Liver (tissue), 8 donors: ENCODE measurements at regions not wholly inside any gene's neighbourhood (a gene's known extent, or its start where the extent isn't known, plus 50 kb on each side); places are given as distances from the start of the nearest gene placed in this dataset.

Source experiments
- DNase-seq: peaks from one replicate; pipeline ENCODE4 v3.0.0-alpha.2; 2017; ENCODE audit warnings: low spot score
- H3K27ac ChIP-seq, 2 donors: one replicate each; pipeline ENCODE4 v1.7.0; 2013; ENCODE audit warnings: inconsistent platforms in 2 of 2, low read length in 2 of 2, control low read depth in 1 of 2, low read depth in 1 of 2, mild to moderate bottlenecking in 1 of 2
- H3K27me3 ChIP-seq, 4 donors: one replicate each; pipeline versions ENCODE4 v1.6.1 to v1.7.0; 2013; ENCODE audit warnings: low read length in 3 of 4, inconsistent platforms in 1 of 4, mild to moderate bottlenecking in 1 of 4, moderate library complexity in 1 of 4; ENCODE audit not compliant: control insufficient read depth in 4 of 4, insufficient read depth in 4 of 4
- H3K36me3 ChIP-seq, 4 donors: one replicate each; pipeline versions ENCODE4 v1.6.1 to v1.7.0; 2013; ENCODE audit warnings: low read length in 3 of 4, mild to moderate bottlenecking in 3 of 4, low read depth in 1 of 4, moderate library complexity in 1 of 4; ENCODE audit not compliant: control insufficient read depth in 4 of 4, insufficient read depth in 3 of 4
- H3K4me1 ChIP-seq, 4 donors: one replicate each; pipeline versions ENCODE4 v1.6.1 to v1.7.0; 2013; ENCODE audit warnings: low read length in 3 of 4, mild to moderate bottlenecking in 3 of 4, moderate library complexity in 1 of 4; ENCODE audit not compliant: control insufficient read depth in 4 of 4, insufficient read depth in 4 of 4
- H3K4me3 ChIP-seq, 3 donors: one replicate each; pipeline versions ENCODE4 v1.6.1 to v1.7.0; 2013; ENCODE audit warnings: low read length in 3 of 3, control low read depth in 1 of 3, low read depth in 1 of 3, mild to moderate bottlenecking in 1 of 3
- H3K9ac ChIP-seq, 2 donors: one replicate each; pipeline ENCODE4 v1.7.0; 2013; ENCODE audit warnings: low read length in 2 of 2, mild to moderate bottlenecking in 2 of 2, moderate library complexity in 2 of 2, control low read depth in 1 of 2, low read depth in 1 of 2
- H3K9me3 ChIP-seq, 4 donors: one replicate each; pipeline versions ENCODE4 v1.6.1 to v1.7.0; 2013; ENCODE audit warnings: low read length in 3 of 4; ENCODE audit not compliant: control insufficient read depth in 4 of 4
- ATF3 ChIP-seq: IDR thresholded peaks from 2 replicates; pipeline ENCODE4 v1.6.1; 2016; ENCODE audit warnings: antibody characterized with exemption
- CTCF ChIP-seq: fragments of 150-350 bp; IDR thresholded peaks from 2 replicates; pipeline ENCODE4 v1.5.1; 2017; ENCODE audit warnings: improper control_type of control experiment, low read depth, low read length; ENCODE audit not compliant: missing input control
- EGR1 ChIP-seq, 2 donors: IDR thresholded peaks; 2 replicates each; pipeline ENCODE4 v1.6.1; 2016 to 2018; ENCODE audit warnings: antibody characterized with exemption in 2 of 2, low read depth in 2 of 2
- FOXA1 ChIP-seq: IDR thresholded peaks from 2 replicates; pipeline ENCODE4 v1.6.1; 2016; ENCODE audit warnings: antibody characterized with exemption
- FOXA2 ChIP-seq: IDR thresholded peaks from 2 replicates; pipeline ENCODE4 v1.6.1; 2016; ENCODE audit warnings: antibody characterized with exemption
- GABPA ChIP-seq, 2 donors: IDR thresholded peaks in 1 of 2; conservative IDR thresholded peaks in 1 of 2; 2 replicates each; pipeline ENCODE4 v1.6.1; 2016; ENCODE audit warnings: antibody characterized with exemption in 2 of 2, mild to moderate bottlenecking in 1 of 2, moderate library complexity in 1 of 2
- HNF4A ChIP-seq, 2 donors: conservative IDR thresholded peaks; 2 replicates each; pipeline ENCODE4 v1.6.1; 2016; ENCODE audit warnings: antibody characterized with exemption in 2 of 2, mild to moderate bottlenecking in 2 of 2
- HNF4G ChIP-seq: IDR thresholded peaks from 2 replicates; pipeline ENCODE4 v1.6.1; 2016; ENCODE audit warnings: antibody characterized with exemption
- JUND ChIP-seq, 2 donors: IDR thresholded peaks; 2 replicates each; pipeline ENCODE4 v1.6.1; 2016; ENCODE audit warnings: antibody characterized with exemption in 2 of 2
- MAX ChIP-seq: IDR thresholded peaks from 2 replicates; pipeline ENCODE4 v1.6.1; 2016; ENCODE audit warnings: antibody characterized with exemption
- NR2F2 ChIP-seq: IDR thresholded peaks from 2 replicates; pipeline ENCODE4 v1.6.1; 2016; ENCODE audit warnings: antibody characterized with exemption
- RAD21 ChIP-seq, 2 donors: IDR thresholded peaks; 2 replicates each; pipeline ENCODE4 v1.6.1; 2016; ENCODE audit warnings: antibody characterized with exemption in 2 of 2, mild to moderate bottlenecking in 2 of 2
- REST ChIP-seq: IDR thresholded peaks from 2 replicates; pipeline ENCODE4 v1.6.1; 2016; ENCODE audit warnings: antibody characterized with exemption, mild to moderate bottlenecking
- RXRA ChIP-seq, 2 donors: IDR thresholded peaks; 2 replicates each; pipeline ENCODE4 v1.6.1; 2017 to 2018; ENCODE audit warnings: antibody characterized with exemption in 2 of 2, mild to moderate bottlenecking in 1 of 2
- SP1 ChIP-seq: IDR thresholded peaks from 2 replicates; pipeline ENCODE4 v1.6.1; 2018; ENCODE audit warnings: antibody characterized with exemption, mild to moderate bottlenecking
- TAF1 ChIP-seq: conservative IDR thresholded peaks from 2 replicates; pipeline ENCODE4 v1.6.1; 2016; ENCODE audit warnings: antibody characterized with exemption, mild to moderate bottlenecking
- YY1 ChIP-seq: IDR thresholded peaks from 2 replicates; pipeline ENCODE4 v1.6.1; 2016; ENCODE audit warnings: antibody characterized with exemption, mild to moderate bottlenecking
- WGBS: extraction: QIAGEN DNeasy Blood & Tissue Kit; methylation state at CpG from one replicate; pipeline ENCODE4 v1.1.7; 2013; 5-methylcytosine and 5-hydroxymethylcytosine counted together
- TF ChIP-seq, protein P1 (sequence below): IDR thresholded peaks from 2 replicates; pipeline ENCODE4 v1.6.1; 2016; ENCODE audit warnings: antibody characterized with exemption
- donor health status: healthy.
- donor health status: healthy.
- donor health status: healthy.
- donor health status: healthy.
- donor health status: healthy.

DNA sequence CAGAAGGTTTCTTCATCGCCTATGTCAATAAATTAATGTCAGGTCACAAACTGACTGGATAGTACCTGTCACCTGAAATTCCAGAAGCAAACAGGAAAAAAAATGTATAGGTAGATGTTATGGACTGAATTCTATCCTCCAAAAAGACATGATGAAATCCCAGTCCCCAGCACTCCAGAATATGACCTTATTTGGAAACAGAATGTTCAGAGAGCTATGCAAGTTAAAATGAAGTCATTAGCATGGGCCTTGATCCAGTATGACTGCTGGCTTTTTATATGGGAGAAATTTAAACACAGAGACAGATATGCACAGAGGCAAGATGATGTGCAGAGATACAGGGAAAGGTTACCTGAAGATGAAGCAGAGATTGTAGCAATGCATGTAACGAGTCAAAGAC lies 953.4 kb downstream of the ZPLD1 start:
- Histone ChIP-seq H3K36me3 (no peaks in the 10 kb centered on the region), H3K27ac (no peak overlapping the region), H3K4me1 (no peaks in the 10 kb centered on the region), H3K9me3 (no peaks in the 10 kb centered on the region), H3K4me3 (no peak overlapping the region), H3K27me3 (no peaks in the 10 kb centered on the region), H3K9ac (no peak overlapping the region)
- TF ChIP-seq RAD21 (IDR thresholded peaks at IDR 0.05) (no peak), HNF4A (conservative IDR thresholded peaks at IDR 0.05) (no peak), FOXA2 (no peak), NR2F2 (no peak), REST (no peak), RXRA (IDR thresholded peaks at IDR 0.05) (no peak)
- TF ChIP-seq, protein P1, sequence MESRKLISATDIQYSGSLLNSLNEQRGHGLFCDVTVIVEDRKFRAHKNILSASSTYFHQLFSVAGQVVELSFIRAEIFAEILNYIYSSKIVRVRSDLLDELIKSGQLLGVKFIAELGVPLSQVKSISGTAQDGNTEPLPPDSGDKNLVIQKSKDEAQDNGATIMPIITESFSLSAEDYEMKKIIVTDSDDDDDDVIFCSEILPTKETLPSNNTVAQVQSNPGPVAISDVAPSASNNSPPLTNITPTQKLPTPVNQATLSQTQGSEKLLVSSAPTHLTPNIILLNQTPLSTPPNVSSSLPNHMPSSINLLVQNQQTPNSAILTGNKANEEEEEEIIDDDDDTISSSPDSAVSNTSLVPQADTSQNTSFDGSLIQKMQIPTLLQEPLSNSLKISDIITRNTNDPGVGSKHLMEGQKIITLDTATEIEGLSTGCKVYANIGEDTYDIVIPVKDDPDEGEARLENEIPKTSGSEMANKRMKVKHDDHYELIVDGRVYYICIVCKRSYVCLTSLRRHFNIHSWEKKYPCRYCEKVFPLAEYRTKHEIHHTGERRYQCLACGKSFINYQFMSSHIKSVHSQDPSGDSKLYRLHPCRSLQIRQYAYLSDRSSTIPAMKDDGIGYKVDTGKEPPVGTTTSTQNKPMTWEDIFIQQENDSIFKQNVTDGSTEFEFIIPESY, result no peak
- 78% methylated on average over 2 of the region's 2 CpGs for WGBS
- DNase-seq, result no peak

GRCh38 chr3:103389356-103389755 lies 954.5 kb downstream of the ZPLD1 start:
- Histone ChIP-seq H3K4me1 (no peaks in the 10 kb centered on the region), H3K9me3 (no peaks in the 10 kb centered on the region), H3K4me3 (no peak overlapping the region), H3K27me3 (no peaks in the 10 kb centered on the region), H3K36me3 (no peaks in the 10 kb centered on the region), H3K9ac (no peak overlapping the region), H3K27ac (no peak overlapping the region)
- TF ChIP-seq SP1, result no peak
- no peak for TF ChIP-seq MAX
- no peak for TF ChIP-seq TAF1
- TF ChIP-seq HNF4A (conservative IDR thresholded peaks at IDR 0.05), result no peak
- no peak for TF ChIP-seq FOXA2
- no peak for TF ChIP-seq ATF3
- TF ChIP-seq REST, result no peak
- TF ChIP-seq, protein P1, result no peak
- TF ChIP-seq YY1, result no peak
- no peak for TF ChIP-seq FOXA1
- TF ChIP-seq HNF4G, result no peak
- no peak for TF ChIP-seq RXRA (IDR thresholded peaks at IDR 0.05)
- TF ChIP-seq NR2F2, result no peak
- TF ChIP-seq RAD21 (IDR thresholded peaks at IDR 0.05), result no peak
- no peak for TF ChIP-seq CTCF
- no peak for TF ChIP-seq JUND (IDR thresholded peaks at IDR 0.05)
- no peak for TF ChIP-seq EGR1 (IDR thresholded peaks at IDR 0.05; ENCODE audit: low read depth in 2 of 2)
- TF ChIP-seq GABPA (IDR thresholded peaks at IDR 0.05 in 1 of 2, conservative IDR thresholded peaks at IDR 0.05 in 1 of 2), result no peak
- WGBS, result 64% methylated on average over 1 of the region's 1 CpG
- no peak for DNase-seq
